ENCODE measurements at regions not wholly inside any gene's neighbourhood (a gene's known extent, or its start where the extent isn't known, plus 50 kb on each side); places are given as distances from the start of the nearest gene placed in this dataset.

DNA sequence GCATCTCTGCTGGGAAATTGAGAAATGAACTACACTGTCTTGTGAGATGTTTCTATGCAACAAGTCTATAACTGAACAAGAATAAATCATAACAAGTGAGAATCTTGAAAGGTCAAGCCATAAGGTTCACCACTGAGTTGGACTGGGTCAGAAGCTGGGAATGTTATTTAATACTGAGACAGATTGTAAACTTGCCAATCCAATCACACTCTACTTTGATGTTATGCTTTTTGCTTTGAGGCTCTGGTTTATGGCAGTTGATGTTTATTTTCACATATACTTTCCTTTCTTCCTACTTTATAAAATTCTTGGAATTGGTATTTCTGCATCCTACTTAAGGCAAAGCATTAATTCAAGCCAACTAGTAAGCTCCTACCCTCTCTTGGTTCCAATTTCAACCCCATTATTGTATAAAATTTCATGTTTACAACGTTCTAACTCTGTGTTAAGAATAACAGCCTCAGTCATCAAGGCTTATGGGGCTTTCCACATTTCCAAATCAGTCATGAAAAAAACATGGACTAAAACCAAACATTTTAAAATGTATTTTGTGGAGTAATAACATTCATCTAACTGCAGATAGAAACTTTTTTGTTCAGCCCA lies 533.4 kb downstream of the NYAP2 start:
- Histone ChIP-seq H3K36me3 (ENCODE audit: control insufficient read depth in 2 of 2, insufficient read depth in 1 of 2, low read length in 2 of 2) (no peaks in the 10 kb centered on the region), H3K4me1 (ENCODE audit: control insufficient read depth, insufficient read depth, low read length) (no peaks in the 10 kb centered on the region), H3K9me3 (ENCODE audit: control insufficient read depth, insufficient read depth, low read depth, low read length) (no peaks in the 10 kb centered on the region), H3K4me3 (ENCODE audit: low read depth, low read length) (no peak overlapping the region), H3K27ac (ENCODE audit: extremely low read depth, low read depth, low read length) (no peak overlapping the region)
- POLR2A ChIA-PET, result no interaction called here
- CTCF ChIA-PET, result interaction anchor here (0.7 kb wide), 1 partner anchor 1958 kb away, joined by 4 read pairs; no protein-coding TSS in a partner anchor
- TF ChIP-seq GLI4 (tag by site-specific recombination; IDR thresholded peaks at IDR 0.05) (no peak), ZNF311 (tag by site-specific recombination; IDR thresholded peaks at IDR 0.05; ENCODE audit: borderline replicate concordance) (no peak), ZNF155 (tag by site-specific recombination; IDR thresholded peaks at IDR 0.05) (no peak), ZXDB (tag by site-specific recombination; IDR thresholded peaks at IDR 0.05) (no peak), ZNF146 (tag by site-specific recombination; IDR thresholded peaks at IDR 0.05) (no peak), INSM2 (tag by site-specific recombination; IDR thresholded peaks at IDR 0.05) (no peak), ZNF23 (tag by site-specific recombination; IDR thresholded peaks at IDR 0.05; ENCODE audit: borderline replicate concordance) (no peak), GFI1B (tag by site-specific recombination; IDR thresholded peaks at IDR 0.05) (no peak), HOXD13 (CRISPR knock-in tag; IDR thresholded peaks at IDR 0.05; ENCODE audit: borderline replicate concordance) (no peak), ZNF214 (tag by site-specific recombination; IDR thresholded peaks at IDR 0.05; ENCODE audit: borderline replicate concordance) (no peak), HOXC10 (CRISPR knock-in tag; IDR thresholded peaks at IDR 0.05) (no peak), ZNF530 (tag by site-specific recombination; IDR thresholded peaks at IDR 0.05; ENCODE audit: low read depth) (no peak), ZNF624 (tag by site-specific recombination; IDR thresholded peaks at IDR 0.05) (no peak), ZBTB21 (tag by site-specific recombination; IDR thresholded peaks at IDR 0.05) (no peak), ZNF266 (tag by site-specific recombination; IDR thresholded peaks at IDR 0.05; ENCODE audit: low read depth) (no peak)
- TF ChIP-seq, protein P1, sequence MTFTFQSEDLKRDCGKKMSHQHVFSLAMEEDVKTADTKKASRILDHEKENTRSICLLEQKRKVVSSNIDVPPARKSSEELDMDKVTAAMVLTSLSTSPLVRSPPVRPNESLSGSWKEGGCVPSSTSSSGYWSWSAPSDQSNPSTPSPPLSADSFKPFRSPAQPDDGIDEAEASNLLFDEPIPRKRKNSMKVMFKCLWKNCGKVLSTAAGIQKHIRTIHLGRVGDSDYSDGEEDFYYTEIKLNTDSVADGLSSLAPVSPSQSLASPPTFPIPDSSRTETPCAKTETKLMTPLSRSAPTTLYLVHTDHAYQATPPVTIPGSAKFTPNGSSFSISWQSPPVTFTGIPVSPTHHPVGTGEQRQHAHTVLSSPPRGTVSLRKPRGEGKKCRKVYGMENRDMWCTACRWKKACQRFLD (tag by site-specific recombination; IDR thresholded peaks at IDR 0.05), result no peak
- TF ChIP-seq, protein P2, sequence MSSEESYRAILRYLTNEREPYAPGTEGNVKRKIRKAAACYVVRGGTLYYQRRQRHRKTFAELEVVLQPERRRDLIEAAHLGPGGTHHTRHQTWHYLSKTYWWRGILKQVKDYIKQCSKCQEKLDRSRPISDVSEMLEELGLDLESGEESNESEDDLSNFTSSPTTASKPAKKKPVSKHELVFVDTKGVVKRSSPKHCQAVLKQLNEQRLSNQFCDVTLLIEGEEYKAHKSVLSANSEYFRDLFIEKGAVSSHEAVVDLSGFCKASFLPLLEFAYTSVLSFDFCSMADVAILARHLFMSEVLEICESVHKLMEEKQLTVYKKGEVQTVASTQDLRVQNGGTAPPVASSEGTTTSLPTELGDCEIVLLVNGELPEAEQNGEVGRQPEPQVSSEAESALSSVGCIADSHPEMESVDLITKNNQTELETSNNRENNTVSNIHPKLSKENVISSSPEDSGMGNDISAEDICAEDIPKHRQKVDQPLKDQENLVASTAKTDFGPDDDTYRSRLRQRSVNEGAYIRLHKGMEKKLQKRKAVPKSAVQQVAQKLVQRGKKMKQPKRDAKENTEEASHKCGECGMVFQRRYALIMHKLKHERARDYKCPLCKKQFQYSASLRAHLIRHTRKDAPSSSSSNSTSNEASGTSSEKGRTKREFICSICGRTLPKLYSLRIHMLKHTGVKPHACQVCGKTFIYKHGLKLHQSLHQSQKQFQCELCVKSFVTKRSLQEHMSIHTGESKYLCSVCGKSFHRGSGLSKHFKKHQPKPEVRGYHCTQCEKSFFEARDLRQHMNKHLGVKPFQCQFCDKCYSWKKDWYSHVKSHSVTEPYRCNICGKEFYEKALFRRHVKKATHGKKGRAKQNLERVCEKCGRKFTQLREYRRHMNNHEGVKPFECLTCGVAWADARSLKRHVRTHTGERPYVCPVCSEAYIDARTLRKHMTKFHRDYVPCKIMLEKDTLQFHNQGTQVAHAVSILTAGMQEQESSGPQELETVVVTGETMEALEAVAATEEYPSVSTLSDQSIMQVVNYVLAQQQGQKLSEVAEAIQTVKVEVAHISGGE (tag by site-specific recombination; conservative IDR thresholded peaks at IDR 0.05; ENCODE audit: low read depth), result no peak

DNA sequence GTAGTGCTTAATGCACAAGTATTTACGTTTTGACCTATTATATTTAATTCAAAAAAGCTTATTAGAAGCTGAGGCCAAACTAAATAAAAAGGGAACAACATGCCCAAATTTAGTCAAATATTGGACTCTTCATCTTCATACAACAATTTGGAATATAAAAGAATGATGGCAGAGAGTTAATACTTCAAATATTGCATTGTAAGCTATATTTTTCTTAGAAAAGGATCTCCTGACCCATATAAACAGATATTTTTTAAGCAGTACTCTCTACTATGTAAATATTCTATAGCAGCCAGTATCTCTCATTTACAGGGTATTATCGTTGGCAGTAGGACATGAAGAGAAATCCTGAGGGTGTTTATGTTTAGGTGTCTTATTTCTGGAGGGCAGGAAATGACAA lies 531.2 kb downstream of the NYAP2 start:
- CTCF ChIA-PET, result no interaction called here

More for the DNA sequence above, 531.2 kb downstream of the NYAP2 start:
- Histone ChIP-seq H3K4me3 (ENCODE audit: low read depth, low read length) (no peak overlapping the region), H3K36me3 (ENCODE audit: control insufficient read depth in 2 of 2, insufficient read depth in 1 of 2, low read length in 2 of 2) (no peaks in the 10 kb centered on the region), H3K9me3 (ENCODE audit: control insufficient read depth, insufficient read depth, low read depth, low read length) (no peaks in the 10 kb centered on the region), H3K4me1 (ENCODE audit: control insufficient read depth, insufficient read depth, low read length) (no peaks in the 10 kb centered on the region), H3K27ac (ENCODE audit: extremely low read depth, low read depth, low read length) (no peak overlapping the region)
- POLR2A ChIA-PET, result no interaction called here
- no peak for TF ChIP-seq ZNF48 (tag by site-specific recombination; IDR thresholded peaks at IDR 0.05)
